Suppressor macrophage treated with lipopolysaccharide for 4 hours (primary cell): ENCODE measurements at regions not wholly inside any gene's neighbourhood (a gene's known extent, or its start where the extent isn't known, plus 50 kb on each side); places are given as distances from the start of the nearest gene placed in this dataset.
A peak's percentile ranks its signal among the peaks of the same experiment; 100 is the strongest.

Experiments
- DNase-seq: peaks from one replicate; pipeline ENCODE4 v3.0.0-alpha.2; 2020

DNA sequence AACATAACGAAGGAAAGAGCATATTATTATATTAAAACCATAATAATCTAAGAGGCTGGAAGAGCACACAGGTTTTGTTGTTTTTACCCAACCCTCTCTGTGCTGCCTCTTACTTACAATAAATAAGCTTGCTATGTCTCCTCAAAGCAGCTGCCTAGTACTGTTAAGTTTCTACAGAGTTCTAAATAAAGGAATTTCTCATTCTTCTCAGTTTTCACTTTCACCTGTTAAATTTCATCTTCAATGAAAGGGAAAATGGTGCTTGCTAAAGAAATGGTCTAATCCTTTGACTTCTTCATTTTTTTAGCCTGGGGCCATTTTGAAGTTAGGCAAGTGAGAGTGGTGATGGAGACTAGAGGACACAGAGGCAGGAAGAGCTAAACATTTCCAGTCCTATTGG, 396.1 kb downstream of the MAN2A1 start:
- DNase-seq: no peak

DNA sequence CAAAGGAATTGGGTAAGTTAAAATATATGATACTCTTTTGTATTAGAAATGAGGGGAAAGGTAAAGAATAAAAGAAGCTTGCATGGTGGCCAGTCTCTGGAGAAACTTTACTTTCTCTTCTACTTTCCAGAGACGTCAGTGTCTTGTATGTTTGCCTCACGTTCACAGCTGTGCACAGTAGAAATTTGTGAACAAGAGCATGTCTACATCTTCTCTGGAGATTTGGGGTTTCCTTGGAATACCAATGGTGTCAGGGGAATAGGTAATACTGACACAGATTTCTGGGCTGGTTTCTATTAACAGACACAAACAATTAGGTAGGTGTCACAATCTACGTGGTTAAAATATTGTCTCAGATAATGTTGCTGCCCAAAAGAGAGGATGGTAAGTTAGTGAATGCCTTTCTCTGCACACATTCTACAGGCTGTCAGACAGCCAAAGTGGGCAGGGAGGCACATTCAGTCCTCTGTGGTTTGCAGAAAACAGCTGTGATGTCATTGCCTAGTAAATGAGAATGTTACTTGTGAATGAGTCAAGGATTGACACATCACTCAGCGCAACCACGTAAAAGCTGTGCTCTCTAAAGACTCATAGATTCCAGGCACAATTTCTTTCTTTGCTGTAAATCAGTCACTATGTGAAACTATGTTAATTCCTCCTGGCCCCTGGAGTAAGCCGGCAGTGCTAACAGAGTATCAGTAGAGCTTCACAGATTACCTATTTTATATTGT, 397.1 kb downstream of the MAN2A1 start:
- peak; percentile 25 for DNase-seq

DNA sequence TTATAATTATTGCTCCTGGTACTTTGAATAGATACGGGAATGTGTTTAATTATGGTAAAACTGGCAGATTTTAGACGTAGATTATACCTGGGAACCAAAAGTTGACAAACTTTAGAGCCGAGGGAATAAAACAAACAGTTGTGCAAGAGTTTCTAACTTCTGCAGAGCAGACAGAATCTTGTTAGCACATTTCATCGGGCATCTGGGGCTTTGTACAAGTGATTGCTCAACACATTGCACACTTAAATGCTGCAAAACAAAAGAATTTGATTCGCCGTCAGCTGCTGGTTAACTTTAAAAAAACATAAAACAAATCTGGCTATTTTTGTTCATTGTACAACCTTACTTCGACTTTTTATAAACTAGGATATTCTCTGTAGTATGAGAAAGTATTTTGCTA, 398.1 kb downstream of the MAN2A1 start:
- DNase-seq: no peak

DNA sequence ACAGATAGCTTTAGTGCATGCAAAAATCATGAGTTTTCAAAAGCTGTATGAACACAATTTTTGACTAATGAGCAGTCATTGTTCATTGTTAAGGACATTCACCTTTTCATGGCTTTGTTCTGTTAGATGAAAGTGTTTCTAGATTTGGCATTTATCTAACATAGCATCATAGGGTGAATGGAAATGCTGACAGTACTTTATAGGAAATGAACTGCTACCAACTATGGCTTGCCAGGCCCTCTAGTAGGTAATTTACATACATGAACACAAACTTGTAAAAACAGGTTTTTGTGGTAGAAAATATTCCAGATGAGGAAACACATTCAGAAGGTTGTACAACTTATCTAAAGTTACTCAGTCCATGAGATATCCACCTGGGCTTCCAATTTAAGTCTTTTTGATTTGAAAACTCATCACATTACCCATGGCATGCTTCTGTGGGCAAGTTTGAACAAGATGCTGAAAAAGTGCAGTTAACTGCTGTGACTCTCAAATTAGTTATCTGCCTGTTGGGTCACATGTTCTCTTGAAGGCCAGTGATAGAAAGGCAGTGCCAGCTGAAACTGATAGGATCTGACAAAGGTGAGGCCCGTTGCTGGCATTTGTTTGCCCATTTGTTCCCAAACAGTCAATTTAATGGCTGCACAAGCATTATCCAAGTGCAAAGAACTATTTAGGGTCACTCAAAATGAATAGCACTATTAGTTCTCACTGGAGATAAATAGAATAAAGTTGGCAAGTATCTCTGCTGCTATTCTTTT, 399.1 kb downstream of the MAN2A1 start:
- no peak for DNase-seq

DNA sequence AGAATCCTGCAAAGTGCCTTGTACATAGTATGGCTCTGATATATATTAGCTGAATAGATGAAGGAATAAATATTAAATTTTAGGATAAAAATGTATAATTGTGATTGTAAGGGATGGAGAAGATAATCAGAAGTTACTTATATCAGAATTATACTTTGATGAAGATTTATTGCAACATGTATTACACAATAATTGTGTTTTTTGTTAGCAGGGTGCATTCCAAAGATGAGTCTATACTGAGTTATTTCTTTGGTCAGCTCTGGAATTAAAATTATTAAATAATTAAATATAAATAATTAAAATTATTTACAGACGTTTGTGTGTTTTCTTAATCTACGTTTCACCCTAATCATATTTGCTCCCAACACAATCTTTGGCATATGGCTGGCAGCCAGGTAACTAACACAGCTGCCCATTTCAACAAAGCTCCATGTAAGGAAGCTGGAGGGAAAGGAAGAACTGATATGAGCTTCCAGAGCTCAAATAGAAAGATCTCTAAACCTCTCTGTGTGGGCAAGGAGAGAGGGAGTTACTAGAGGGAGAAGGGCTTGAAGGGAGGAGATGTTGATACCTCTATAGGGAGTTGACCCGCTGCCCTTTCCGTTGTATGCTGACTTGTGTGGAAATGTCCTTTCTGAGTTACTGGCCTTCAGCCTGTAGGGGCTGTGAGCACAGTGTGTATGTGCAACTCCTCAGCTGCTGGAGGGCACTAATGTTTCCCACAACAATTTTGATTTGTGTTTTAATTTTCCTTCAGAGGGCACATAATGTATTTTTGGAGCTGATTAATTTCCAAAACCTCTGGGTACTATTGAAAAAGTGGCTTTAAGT, 403.4 kb downstream of the MAN2A1 start:
- DNase-seq: no peak

DNA sequence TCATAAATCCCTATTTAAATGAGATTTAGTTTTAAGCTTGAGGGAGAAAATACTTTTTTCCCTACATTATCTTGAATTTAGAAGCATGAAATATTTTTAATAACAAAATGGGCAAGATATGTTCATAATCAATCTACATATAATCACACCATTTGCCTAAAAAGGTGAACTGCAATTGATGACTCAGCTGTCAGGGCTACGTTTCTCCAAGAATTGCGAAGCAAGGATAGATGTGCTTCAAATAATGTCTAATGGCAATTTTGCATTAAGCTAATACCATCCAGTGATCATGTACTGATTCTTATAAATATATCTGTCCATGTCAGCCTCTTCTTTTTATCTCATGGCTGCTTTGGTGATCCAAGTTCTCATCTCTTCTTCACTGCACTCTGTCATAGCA, 404.4 kb downstream of the MAN2A1 start:
- no peak for DNase-seq

DNA sequence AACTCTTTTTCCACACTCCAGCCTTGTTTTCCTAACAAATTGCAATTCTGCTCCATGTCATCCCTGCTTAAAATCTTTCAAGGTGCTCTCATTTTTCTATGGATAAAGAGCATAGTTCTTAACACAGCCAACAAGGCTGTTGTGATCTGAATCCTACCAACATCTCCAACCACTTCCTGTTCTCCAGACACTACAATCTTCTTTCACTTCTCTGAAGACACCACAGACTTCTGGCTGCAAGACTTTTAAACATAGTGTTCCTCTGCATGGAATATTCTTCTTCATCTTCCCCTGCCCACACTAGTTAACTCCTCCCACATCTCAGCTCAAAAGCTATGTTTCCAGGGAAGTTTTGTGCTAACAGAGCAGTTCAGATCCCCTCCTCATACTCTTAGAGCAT, 404.8 kb downstream of the MAN2A1 start:
- DNase-seq: no peak

DNA sequence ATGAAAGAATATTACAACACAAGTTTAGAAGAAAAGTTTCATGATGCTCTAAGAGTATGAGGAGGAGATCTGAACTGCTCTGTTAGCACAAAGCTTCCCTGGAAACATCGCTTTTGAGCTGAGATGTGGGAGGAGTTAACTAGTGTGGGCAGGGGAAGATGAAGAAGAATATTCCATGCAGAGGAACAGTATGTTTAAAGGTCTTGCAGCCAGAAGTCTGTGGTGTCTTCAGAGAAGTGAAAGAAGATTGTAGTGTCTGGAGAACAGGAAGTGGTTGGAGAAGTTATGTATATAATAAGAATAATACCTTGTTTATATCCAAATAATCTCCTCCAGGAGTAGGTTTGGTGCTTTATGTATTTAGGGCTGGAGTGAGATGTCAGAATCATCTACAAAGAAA, 406.7 kb downstream of the MAN2A1 start:
- DNase-seq: no peak

DNA sequence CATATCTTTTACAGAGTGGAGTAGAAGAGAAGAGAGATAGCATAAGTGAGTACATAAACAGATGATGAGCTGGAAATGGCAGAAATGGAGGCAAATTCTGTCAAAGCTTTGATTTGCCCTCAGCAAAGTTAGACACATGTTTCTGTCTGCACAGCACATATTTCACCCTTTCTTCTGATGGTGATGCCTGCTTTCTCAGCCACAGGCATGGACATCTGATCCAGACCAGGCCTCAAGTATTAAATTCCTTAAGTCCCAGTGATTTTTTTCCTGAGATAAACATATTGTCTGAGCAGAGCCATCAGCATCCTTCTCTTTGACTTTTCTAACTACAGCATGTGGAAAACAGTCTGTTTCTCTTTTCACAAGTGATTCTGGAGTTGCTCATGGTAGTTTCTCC, 409.8 kb downstream of the MAN2A1 start:
- no peak for DNase-seq

DNA sequence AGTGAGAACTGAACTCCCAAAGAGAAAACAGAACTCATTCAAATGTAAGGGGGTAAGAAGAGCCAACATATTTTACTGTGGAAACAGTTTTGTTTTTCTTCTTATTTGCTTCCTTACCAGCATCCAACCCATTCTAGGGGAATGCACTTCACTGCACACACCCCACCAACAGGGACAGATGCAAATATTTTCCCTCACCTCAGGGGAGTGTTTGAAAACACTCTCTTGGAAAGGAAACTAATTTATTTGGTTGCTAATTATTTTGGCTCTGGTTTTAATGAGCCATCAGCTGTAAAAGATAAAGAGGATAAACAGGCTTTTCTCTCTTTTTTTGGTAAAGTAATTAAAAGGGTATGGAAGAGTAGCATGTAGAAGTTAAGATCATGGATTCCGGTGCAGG, 413.4 kb downstream of the MAN2A1 start:
- DNase-seq: no peak

DNA sequence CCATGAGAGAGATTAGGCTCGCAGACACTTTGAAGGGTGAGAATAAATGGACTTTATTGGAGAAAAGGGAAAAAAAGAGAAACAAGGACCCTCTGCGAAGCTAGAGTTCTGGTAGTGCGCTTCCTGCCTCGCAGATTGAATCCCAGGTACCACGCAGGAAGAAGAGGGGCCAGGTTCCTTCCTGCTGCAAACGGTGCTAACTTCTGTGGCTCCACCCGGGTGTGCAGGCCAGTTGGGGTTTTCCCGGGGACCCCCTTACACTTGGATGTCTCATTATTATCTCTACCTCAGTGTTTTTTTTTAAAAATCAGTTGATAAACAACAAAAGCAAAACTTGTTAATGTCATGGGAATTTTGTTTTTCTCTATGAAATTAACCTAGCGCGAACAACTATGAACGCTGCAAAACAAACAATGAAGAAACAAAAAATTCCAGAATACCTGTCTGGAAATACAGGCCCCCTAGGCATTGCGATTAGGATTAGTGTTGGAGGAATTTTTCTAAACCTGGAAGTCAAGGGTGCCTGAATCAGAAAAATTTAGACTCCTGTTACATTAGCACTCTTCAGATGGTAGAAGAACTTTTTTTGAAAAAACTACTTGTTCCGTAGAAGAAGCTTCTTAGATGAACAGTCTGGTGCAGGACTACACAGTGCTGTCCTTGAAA, 414.5 kb downstream of the MAN2A1 start:
- DNase-seq: no peak

DNA sequence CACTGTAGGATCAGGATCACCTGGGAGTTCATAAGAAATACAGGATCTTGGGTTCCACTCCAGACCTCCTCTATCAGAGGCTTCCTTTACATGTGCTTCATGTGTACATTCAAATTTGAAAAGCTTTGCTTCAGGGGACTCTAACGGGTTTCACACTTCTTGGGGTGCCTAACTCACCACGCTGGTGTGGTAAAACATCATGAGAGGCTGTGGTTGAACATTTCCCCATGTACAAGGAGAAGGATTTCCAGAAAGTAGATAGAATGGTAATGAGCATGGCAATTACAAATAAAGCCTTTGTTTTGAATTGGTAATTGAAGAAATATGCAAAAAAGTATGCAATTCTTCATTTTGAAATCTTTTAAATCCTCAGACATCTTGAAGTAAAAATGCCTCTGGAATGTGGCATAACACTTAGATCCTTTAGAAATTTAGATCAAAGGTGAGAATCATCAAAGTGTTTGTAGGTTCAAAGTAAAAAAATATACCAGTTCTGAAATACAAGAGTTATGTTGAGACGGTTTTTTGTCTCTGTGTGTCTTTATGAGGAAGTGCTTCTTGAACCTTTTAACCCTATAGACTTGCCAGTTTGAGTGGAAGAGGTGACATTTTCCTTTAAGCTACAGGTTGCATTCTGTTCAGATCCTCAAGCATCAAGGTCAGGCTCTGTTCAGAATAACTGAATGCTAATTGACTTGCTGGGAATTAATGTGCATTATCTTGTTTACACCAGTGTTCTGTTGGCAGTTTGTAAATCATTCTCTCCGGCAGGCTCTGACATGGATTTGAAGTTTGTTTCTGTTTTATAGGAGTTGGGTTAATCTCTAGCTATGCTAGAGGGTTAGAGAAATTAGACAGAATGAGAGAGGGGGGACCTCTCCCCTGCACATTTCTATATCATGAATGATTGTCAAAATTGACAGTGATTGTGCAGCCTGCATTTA, 415.3 kb downstream of the MAN2A1 start:
- no peak for DNase-seq

DNA sequence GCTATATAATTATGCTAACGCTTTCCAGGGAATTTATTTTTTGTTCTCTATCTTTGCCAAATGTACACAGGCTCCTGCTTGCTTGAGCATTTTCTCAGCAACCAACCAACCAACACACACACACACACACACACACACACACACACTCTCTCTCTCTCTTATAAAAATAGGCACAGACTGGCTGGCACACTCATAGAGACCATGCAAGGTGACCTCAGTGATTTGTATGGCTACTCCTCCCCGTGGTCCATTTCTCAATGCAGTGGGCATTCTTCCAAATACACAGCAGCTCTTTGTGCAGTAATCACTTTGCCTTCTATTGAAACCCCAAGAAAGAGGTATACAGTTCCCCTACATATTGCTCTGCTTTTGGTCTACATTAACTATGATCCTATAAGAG, 416.0 kb downstream of the MAN2A1 start:
- no peak for DNase-seq

DNA sequence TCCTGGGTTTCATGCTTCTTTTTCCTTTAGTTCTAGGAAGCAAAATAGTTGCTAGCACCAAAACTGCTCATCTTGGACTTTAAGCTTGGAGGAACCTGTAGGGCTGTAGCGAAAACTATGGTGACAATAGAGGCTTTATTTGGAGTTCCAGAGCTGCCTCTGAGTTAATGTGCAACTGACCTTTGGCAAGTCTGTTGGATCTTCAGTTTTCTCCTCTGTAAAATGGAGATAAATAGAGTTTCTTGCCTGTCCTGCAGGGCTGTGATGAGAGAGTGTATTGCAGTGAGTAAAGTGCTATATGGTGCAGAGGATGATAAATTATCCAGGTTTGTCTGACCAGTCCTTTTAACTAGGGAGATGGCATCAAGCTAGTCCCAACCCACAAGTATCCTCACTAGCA, 417.0 kb downstream of the MAN2A1 start:
- DNase-seq: no peak

DNA sequence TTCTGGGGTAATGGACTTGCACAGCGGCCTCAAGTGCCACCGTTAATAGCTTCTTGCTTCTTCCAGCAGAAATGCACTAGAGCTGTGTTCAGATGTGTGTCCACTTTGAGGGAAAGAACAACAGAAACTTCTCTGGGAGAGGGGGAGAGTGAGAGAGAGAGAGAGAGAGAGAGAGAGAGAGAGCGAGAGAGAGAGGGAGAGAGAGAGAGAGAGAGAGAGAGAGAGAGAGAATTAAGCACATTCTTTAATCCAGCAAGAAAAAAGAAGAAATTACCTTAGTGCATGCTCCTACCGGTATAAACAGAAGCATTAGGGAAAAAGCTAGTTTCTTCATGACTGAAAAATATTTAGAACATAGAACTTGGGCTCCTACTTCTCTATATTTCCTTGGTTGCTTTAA, 418.8 kb downstream of the MAN2A1 start:
- DNase-seq: no peak

DNA sequence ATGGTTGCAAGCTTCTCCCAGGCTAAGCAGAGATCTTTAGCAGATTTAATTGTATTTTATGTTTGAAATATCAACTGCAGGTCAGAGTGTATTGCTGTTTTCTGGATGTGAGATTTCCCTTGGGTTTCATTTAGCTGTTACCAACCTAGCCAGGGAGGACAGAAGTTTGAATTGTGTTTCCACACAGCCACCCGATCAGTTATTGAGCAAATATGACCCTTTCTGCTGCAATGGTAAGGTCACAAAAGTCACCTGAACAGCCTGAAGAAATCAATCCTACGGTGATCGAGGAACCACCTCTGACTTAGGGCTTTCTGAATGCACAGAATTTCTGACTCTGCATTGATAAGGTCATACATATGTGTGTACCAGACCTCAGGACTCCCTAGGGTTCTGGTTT, 419.9 kb downstream of the MAN2A1 start:
- no peak for DNase-seq

DNA sequence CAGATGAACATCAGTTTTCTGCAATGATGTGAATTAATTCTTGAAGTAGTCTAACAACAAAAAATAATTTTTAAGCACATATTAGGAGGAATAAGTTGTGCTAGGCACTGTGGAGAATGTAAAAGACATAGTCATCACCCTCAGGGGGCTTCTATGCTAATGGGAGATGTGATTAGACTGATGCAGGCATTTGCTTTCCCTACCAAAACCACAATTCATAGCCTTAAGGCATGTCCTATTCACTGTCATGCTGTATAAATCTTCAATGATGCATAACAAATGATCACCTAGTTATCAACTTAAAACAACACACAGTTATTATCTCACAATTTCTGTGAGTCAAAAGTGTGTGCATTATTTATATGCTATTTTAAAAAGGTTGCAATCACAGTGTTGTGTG, 422.6 kb downstream of the MAN2A1 start:
- DNase-seq: no peak

DNA sequence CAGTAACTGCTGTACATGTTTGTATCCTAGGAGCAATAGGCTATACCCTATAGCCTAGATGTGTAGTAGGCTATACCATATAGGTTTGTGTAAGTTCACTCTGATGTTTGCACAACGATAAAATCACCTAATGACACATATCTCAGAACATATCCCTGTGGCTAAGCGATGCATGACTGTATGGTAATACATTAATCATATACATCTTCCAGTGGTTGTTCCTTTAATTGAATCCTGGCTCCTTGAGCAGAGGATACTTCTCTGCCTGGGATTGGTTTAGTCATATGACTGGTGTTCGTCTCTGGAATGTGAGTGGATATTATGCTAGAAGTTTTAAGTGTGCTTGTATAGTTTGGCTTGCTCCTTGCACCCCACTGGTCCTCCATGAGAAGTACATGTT, 425.8 kb downstream of the MAN2A1 start:
- no peak for DNase-seq

DNA sequence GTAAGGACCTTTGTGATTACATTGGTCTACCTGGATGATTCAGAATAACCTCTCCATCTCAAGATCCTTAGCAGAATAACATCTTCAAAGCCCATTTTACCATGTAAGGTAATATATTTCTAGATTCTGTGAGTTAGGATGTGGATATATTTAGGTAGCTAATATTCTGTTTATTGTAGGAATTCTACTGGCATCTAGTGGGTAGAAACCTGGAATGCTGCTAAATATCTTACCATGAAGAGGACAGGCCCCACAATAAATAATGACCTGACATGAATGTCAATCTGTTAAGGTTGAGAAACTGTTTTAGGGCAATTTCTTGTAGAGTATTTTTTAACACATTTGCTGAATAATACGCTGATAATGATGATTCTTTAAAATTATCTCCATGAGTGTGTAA, 426.8 kb downstream of the MAN2A1 start:
- DNase-seq: no peak

DNA sequence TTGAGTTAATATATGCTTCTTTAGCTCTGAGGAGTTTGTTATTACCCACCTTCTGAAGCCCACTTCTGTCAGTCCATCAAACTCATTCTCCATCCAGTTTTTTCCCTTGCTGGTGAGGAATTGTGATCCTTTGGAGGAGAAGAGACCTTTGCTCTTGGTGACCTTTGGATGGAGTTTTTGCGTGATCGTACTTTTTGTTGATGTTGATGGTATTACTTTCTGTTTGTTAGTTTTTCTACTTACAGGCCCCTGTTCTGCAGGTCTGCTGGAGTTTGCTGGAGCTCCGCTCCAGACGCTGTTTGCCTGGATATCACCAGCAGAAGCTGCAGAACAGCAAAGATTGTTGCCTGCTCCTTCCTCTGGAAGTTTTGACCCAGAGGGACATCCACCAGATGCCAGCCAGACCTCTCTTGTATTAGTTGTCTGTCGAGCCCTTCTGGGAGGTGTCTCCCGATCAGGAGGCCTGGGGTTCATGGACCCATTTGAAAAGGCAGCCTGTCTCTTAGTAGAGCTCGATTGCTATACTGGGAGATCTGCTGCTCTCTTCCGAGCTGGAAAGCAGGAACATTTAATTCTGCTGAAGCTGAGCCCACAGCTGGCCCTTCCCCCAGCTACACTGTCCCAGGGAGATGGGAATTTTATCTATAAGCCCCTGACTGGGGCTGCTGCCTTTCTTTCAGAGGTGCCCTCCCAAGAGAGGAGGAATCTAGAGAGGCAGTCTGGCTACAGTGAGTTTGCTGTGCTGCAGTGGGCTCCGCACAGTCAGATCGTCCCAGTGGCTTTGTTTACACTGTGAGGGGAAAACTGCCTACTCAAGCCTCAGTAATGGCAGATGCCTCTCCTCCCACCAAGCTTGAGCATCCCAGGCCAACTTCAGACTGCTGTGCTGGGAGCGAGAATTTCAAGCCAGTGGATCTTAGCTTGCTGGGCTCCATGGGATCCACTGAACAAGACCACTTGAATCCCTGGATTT, 445.5 kb downstream of the MAN2A1 start:
- no peak for DNase-seq

DNA sequence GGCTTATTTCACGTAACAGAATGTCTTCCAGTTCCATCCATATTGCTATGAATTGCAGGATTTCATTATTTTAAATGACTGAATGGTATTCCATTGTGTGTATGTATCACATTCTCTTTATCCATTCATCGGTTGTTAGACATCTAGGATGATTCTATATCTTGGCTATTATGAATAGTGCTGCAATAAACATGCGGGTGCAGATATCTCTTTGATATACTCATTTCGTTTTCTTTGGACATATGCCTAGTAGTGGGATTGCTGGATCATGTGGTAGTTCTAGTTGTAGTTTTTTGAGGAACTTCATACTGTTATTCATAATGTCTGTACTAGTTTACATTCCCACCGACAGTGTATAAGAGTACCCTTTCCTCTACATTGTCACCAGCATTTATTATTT, 460.5 kb downstream of the MAN2A1 start:
- DNase-seq: no peak
